HCT116 (cell line): ENCODE measurements at regions not wholly inside any gene's neighbourhood (a gene's known extent, or its start where the extent isn't known, plus 50 kb on each side); places are given as distances from the start of the nearest gene placed in this dataset.

Experiments used
- ATAC-seq: fragments of 200-7000 bp; cut with Tn5 transposase; 2 replicates; pipeline ENCODE4 v1.9.1; 2020; ENCODE audit warnings: mild to moderate bottlenecking, moderate library complexity
- BruUV-seq: library from RNA; stranded (reverse); fragments of 400-500 nt; replicated peaks from 2 replicates; lab custom pipeline; 2021; lab: Mats Ljungman, UMichigan
- CTCF ChIA-PET: fragments of 300-600 bp; sonication (Branson Sonifier 250); formaldehyde crosslinking; loops from one replicate; lab custom pipeline; 2021; ENCODE audit warnings: antibody characterized with exemption; lab: Charles Lee
- POLR2A ChIA-PET: fragments of 300-600, 350-600 bp; sonication (Branson Sonifier 250); formaldehyde crosslinking; loops from one replicate; lab custom pipeline; 2021; ENCODE audit warnings: antibody characterized with exemption; lab: Charles Lee
- RAD21 ChIA-PET, 2 experiments: fragments of 300-600 bp; sonication (Branson Sonifier 250); formaldehyde crosslinking; loops; one replicate each; lab custom pipeline; 2023; ENCODE audit warnings: low total read pairs in 2 of 2; ENCODE audit not compliant: uncharacterized antibody in 2 of 2, unreplicated experiment in 2 of 2, low non-redundant PET in 1 of 2; lab: Charles Lee
- DNase-seq: peaks from one replicate; pipeline ENCODE4 v3.0.0-alpha.2; 2010; ENCODE audit warnings: low read depth, low spot score
- H2AFZ ChIP-seq: fragments of 200-600 bp; shearing (Covaris generic), sonication (generic); 2 replicates; pipeline ENCODE4 v1.6.1; 2017; ENCODE audit warnings: low read depth, mixed run types, mixed read lengths, antibody characterized with exemption, low read length; ENCODE audit not compliant: poor library complexity, severe bottlenecking
- H3K27ac ChIP-seq: 2 replicates; pipeline ENCODE4 v1.5.1; 2012; ENCODE audit warnings: low read depth, low read length
- H3K27me3 ChIP-seq: fragments of 200-600 bp; sonication (generic); 2 replicates; pipeline ENCODE4 v1.6.1; 2016; ENCODE audit warnings: mixed run types, low read length, mixed read lengths; ENCODE audit not compliant: insufficient read depth
- H3K36me3 ChIP-seq, 2 experiments: fragments of 200-500 bp in 1 of 2; fragments of 200-600 bp in 1 of 2; sonication (Bioruptor generic) in 1 of 2; sonication (generic) in 1 of 2; 2 replicates each; pipeline versions ENCODE4 v1.5.1 to v1.6.1; 2014 to 2016; ENCODE audit warnings: low read length in 2 of 2, inconsistent platforms in 1 of 2, mixed read lengths in 1 of 2, mixed run types in 1 of 2; ENCODE audit not compliant: insufficient read depth in 2 of 2, control insufficient read depth in 1 of 2
- H3K4me1 ChIP-seq, 2 experiments: fragments of 200-600 bp in 1 of 2; sonication (generic) in 1 of 2; 2 replicates each; pipeline versions ENCODE4 v1.5.1 to v1.6.1; 2012 to 2017; ENCODE audit warnings: low read length in 2 of 2, inconsistent platforms in 1 of 2, mild to moderate bottlenecking in 1 of 2, mixed read lengths in 1 of 2, mixed run types in 1 of 2, moderate library complexity in 1 of 2; ENCODE audit not compliant: insufficient read depth in 2 of 2, control insufficient read depth in 1 of 2
- H3K4me2 ChIP-seq: fragments of 200-600 bp; sonication (generic); 2 replicates; pipeline ENCODE4 v1.6.1; 2017; ENCODE audit warnings: mixed run types, low read length, mixed read lengths
- H3K4me3 ChIP-seq, 2 experiments: fragments of 200-600 bp in 1 of 2; sonication (generic) in 1 of 2; replicated peaks in 1 of 2; 2 replicates each; pipeline ENCODE4 v1.5.1; 2011 to 2016; ENCODE audit warnings: low read length in 2 of 2, control low read depth in 1 of 2, low read depth in 1 of 2, mild to moderate bottlenecking in 1 of 2, mixed read lengths in 1 of 2, mixed run types in 1 of 2
- H3K79me2 ChIP-seq: fragments of 200-600 bp; sonication (generic); 2 replicates; pipeline ENCODE4 v1.6.1; 2017; ENCODE audit warnings: mild to moderate bottlenecking, mixed run types, low read length, moderate library complexity, mixed read lengths; ENCODE audit not compliant: insufficient read depth
- H3K9ac ChIP-seq: fragments of 200-600 bp; sonication (generic); 2 replicates; pipeline ENCODE4 v1.6.1; 2016; ENCODE audit warnings: low read length, mixed read lengths
- H3K9me2 ChIP-seq: fragments of 200-600 bp; sonication (generic), shearing (Covaris generic); 2 replicates; pipeline ENCODE4 v1.6.1; 2017; ENCODE audit warnings: mixed run types, mild to moderate bottlenecking, moderate library complexity; ENCODE audit not compliant: insufficient read depth
- H3K9me3 ChIP-seq, 2 experiments: fragments of 200-500 bp in 1 of 2; fragments of 200-600 bp in 1 of 2; sonication (Bioruptor generic) in 1 of 2; sonication (generic) in 1 of 2; 2 replicates each; pipeline ENCODE4 v1.6.1; 2014 to 2017; ENCODE audit warnings: low read length in 2 of 2, mixed read lengths in 2 of 2, inconsistent platforms in 1 of 2, low read depth in 1 of 2, mild to moderate bottlenecking in 1 of 2, mixed run types in 1 of 2, moderate library complexity in 1 of 2; ENCODE audit not compliant: control insufficient read depth in 1 of 2, insufficient read depth in 1 of 2
- H4K20me1 ChIP-seq: fragments of 200-600 bp; sonication (generic), shearing (Covaris generic); 2 replicates; pipeline ENCODE4 v1.6.1; 2017; ENCODE audit warnings: mixed run types, mild to moderate bottlenecking, moderate library complexity; ENCODE audit not compliant: insufficient read depth
- CBX3 ChIP-seq: IDR thresholded peaks from 2 replicates; pipeline ENCODE4 v1.6.1; 2012; ENCODE audit warnings: low read depth
- CEBPB ChIP-seq: IDR thresholded peaks from 2 replicates; pipeline ENCODE4 v1.6.1; 2012; ENCODE audit warnings: low read depth
- SRF ChIP-seq: IDR thresholded peaks from 2 replicates; pipeline ENCODE4 v1.6.1; 2012; ENCODE audit warnings: low read depth
- TCF7L2 ChIP-seq: IDR thresholded peaks from 2 replicates; pipeline ENCODE4 v1.7.0; 2011; ENCODE audit warnings: borderline replicate concordance, inconsistent platforms; ENCODE audit not compliant: insufficient read depth, insufficient read length; ENCODE audit errors: extremely low read depth
- YY1 ChIP-seq: IDR thresholded peaks from 2 replicates; pipeline ENCODE4 v1.6.1; 2011; ENCODE audit warnings: low read length, low read depth, moderate library complexity, mild to moderate bottlenecking; ENCODE audit not compliant: insufficient replicate concordance; ENCODE audit errors: extremely low read depth
- ZFX ChIP-seq: fragments of 450-650 bp; IDR thresholded peaks from 2 replicates; pipeline ENCODE4 v1.6.1; 2017
- intact Hi-C: fragments of 100-400 bp; cut with micrococcal nuclease; formaldehyde crosslinking; loops from 2 replicates; pipeline ENCODE4 v1.10.0; 2022
- TF ChIP-seq, protein P1 (sequence below): IDR thresholded peaks from 2 replicates; pipeline ENCODE4 v1.6.1; 2011; ENCODE audit warnings: mild to moderate bottlenecking, low read length, moderate library complexity; ENCODE audit not compliant: insufficient replicate concordance; ENCODE audit errors: extremely low read depth
- TF ChIP-seq, protein P2 (sequence below), 3 experiments: fragments of 200-600 bp in 1 of 3; sonication (generic) in 1 of 3; IDR thresholded peaks in 2 of 3; conservative IDR thresholded peaks in 1 of 3; 2 replicates each; pipeline ENCODE4 v1.5.1; 2012 to 2017; ENCODE audit warnings: low read depth in 2 of 3, low read length in 2 of 3, antibody characterized with exemption in 1 of 3, borderline replicate concordance in 1 of 3, control low read depth in 1 of 3, mild to moderate bottlenecking in 1 of 3, mixed read lengths in 1 of 3, mixed run types in 1 of 3, moderate library complexity in 1 of 3; ENCODE audit not compliant: insufficient read depth in 1 of 3

DNA sequence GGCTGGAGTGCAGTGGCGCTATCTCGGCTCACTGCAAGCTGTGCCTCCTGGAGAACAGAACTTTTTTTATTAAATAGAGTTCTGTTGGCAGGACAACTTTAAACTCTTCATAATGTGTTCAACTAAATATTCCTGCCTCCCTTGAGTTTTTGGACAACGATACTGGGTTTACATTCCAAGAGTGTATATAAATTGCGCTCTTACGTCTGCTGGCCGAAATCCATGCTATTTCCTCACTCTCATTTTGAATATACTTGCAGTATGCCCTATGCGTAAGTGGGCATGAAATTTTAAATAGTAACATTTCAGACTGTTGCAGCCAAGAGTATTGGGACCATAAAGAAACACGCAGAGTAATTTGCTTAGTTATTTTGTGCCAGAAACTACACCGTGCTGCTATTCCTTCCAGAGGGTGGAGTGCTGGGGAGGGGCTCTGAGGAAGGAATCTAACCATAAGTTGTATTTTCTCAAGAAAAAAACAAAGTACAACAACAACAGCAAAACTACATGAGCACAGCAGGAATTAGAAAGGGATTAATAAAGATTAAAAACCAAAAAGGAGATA lies 480.0 kb downstream of the NLGN4X start (continued):
- TF ChIP-seq, protein P1, sequence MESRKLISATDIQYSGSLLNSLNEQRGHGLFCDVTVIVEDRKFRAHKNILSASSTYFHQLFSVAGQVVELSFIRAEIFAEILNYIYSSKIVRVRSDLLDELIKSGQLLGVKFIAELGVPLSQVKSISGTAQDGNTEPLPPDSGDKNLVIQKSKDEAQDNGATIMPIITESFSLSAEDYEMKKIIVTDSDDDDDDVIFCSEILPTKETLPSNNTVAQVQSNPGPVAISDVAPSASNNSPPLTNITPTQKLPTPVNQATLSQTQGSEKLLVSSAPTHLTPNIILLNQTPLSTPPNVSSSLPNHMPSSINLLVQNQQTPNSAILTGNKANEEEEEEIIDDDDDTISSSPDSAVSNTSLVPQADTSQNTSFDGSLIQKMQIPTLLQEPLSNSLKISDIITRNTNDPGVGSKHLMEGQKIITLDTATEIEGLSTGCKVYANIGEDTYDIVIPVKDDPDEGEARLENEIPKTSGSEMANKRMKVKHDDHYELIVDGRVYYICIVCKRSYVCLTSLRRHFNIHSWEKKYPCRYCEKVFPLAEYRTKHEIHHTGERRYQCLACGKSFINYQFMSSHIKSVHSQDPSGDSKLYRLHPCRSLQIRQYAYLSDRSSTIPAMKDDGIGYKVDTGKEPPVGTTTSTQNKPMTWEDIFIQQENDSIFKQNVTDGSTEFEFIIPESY: no peak
- TF ChIP-seq YY1 (no peak), TCF7L2 (no peak), CBX3 (no peak), CEBPB (no peak), SRF (no peak)

DNA sequence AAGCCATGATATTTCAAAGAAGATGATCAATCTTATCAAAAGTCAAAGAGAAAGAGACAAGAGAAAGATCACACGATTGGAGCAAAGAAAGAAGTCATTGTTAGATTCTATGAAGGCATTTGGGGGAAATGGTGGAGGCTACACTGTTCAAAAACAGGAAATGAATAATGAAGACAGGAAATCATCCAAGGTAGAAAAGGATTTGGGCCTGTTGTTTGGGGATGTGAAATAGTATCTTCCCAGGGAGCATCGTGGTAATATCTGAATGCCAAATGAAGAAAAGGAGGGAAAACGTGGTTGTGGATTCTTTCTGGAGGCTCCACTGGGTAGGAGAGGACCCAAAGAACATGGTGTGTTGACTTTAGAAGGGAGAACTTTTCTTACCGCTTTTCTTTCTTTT lies 482.4 kb downstream of the NLGN4X start:
- Histone ChIP-seq H3K9ac (no peak overlapping the region), H3K27ac (no peak overlapping the region), H3K27me3 (no peaks in the 10 kb centered on the region), H3K4me3 (no peak overlapping the region), H3K9me2 (no peaks in the 10 kb centered on the region), H4K20me1 (no peaks in the 10 kb centered on the region), H3K79me2 (no peaks in the 10 kb centered on the region), H3K4me2 (no peak overlapping the region), H3K9me3 (no peaks in the 10 kb centered on the region), H2AFZ (no peak overlapping the region), H3K4me1 (no peaks in the 10 kb centered on the region), H3K36me3 (no peaks in the 10 kb centered on the region)
- no peak for DNase-seq
- CTCF ChIA-PET: no interaction called here
- ATAC-seq: no peak
- intact Hi-C loops: no loop called here
- no TSS peak for BruUV-seq
- POLR2A ChIA-PET: no interaction called here
- TF ChIP-seq ZFX (no peak), TCF7L2 (no peak), CBX3 (no peak)
- TF ChIP-seq, protein P2, sequence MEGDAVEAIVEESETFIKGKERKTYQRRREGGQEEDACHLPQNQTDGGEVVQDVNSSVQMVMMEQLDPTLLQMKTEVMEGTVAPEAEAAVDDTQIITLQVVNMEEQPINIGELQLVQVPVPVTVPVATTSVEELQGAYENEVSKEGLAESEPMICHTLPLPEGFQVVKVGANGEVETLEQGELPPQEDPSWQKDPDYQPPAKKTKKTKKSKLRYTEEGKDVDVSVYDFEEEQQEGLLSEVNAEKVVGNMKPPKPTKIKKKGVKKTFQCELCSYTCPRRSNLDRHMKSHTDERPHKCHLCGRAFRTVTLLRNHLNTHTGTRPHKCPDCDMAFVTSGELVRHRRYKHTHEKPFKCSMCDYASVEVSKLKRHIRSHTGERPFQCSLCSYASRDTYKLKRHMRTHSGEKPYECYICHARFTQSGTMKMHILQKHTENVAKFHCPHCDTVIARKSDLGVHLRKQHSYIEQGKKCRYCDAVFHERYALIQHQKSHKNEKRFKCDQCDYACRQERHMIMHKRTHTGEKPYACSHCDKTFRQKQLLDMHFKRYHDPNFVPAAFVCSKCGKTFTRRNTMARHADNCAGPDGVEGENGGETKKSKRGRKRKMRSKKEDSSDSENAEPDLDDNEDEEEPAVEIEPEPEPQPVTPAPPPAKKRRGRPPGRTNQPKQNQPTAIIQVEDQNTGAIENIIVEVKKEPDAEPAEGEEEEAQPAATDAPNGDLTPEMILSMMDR (IDR thresholded peaks at IDR 0.05 in 2 of 3, conservative IDR thresholded peaks at IDR 0.05 in 1 of 3; ENCODE audit: borderline replicate concordance in 1 of 3, insufficient read depth in 1 of 3, low read depth in 2 of 3, low read length in 2 of 3): no peak
- RAD21 ChIA-PET: no interaction called here
